Omental fat pad (tissue), 3 donors: ENCODE measurements at regions not wholly inside any gene's neighbourhood (a gene's known extent, or its start where the extent isn't known, plus 50 kb on each side); places are given as distances from the start of the nearest gene placed in this dataset.

Source experiments
- ATAC-seq: fragments of 150-250 bp; one replicate; pipeline ENCODE4 v1.9.1; 2016; ENCODE audit warnings: mild to moderate bottlenecking, moderate library complexity; ENCODE audit not compliant: low FRiP score
- DNase-seq: peaks from one replicate; pipeline ENCODE4 v3.0.0-alpha.2; 2019; ENCODE audit warnings: low spot score
- CTCF ChIP-seq, 3 donors: fragments of 450-650 bp; IDR thresholded peaks; one replicate each; pipeline ENCODE4 v1.5.1; 2016 to 2017; ENCODE audit warnings: antibody characterized with exemption in 3 of 3, mild to moderate bottlenecking in 3 of 3, moderate library complexity in 2 of 3

- DNase-seq (no peak), ATAC-seq (no peak)
- no peak for TF ChIP-seq CTCF (IDR thresholded peaks at IDR 0.05)
These were observed 244.1 kb downstream of the SH3BP4 start for GRCh38 chr2:235195921-235196320.

GRCh38 chr2:235199128-235199527 is 247.3 kb downstream of the SH3BP4 start:
- ATAC-seq = no peak
- DNase-seq = no peak
- no peak for TF ChIP-seq CTCF (IDR thresholded peaks at IDR 0.05)

- no peak for ATAC-seq
- no peak for TF ChIP-seq CTCF (IDR thresholded peaks at IDR 0.05)
These were observed 248.4 kb downstream of the SH3BP4 start for GRCh38 chr2:235200216-235200615.

GRCh38 chr2:235201756-235202155 is 249.9 kb downstream of the SH3BP4 start:
- DNase-seq (no peak), ATAC-seq (no peak)
- TF ChIP-seq CTCF (IDR thresholded peaks at IDR 0.05) = no peak

More at GRCh38 chr2:235200216-235200615, 248.4 kb downstream of the SH3BP4 start:
- DNase-seq = no peak

- no peak for ATAC-seq
- DNase-seq = no peak
- no peak for TF ChIP-seq CTCF (IDR thresholded peaks at IDR 0.05)
These were observed 253.1 kb downstream of the SH3BP4 start for GRCh38 chr2:235204948-235205347.

GRCh38 chr2:235206399-235206798 is 254.6 kb downstream of the SH3BP4 start:
- DNase-seq (no peak), ATAC-seq (no peak)
- TF ChIP-seq CTCF (IDR thresholded peaks at IDR 0.05) = no peak

GRCh38 chr2:235206980-235207579 is 255.3 kb downstream of the SH3BP4 start:
- no peak for TF ChIP-seq CTCF (IDR thresholded peaks at IDR 0.05)
- ATAC-seq (no peak), DNase-seq (no peak)
